WERI-Rb-1 (cell line): ENCODE measurements at regions not wholly inside any gene's neighbourhood (a gene's known extent, or its start where the extent isn't known, plus 50 kb on each side); places are given as distances from the start of the nearest gene placed in this dataset.

Experiments
- DNase-seq: peaks from one replicate; pipeline ENCODE4 v3.0.0-alpha.2; 2020
- H3K27ac ChIP-seq: fragments of 250-450 bp; sonication (Bioruptor Pico); 2 replicates; pipeline ENCODE4 v1.5.1; 2020; ENCODE audit warnings: mild to moderate bottlenecking, moderate library complexity
- H3K27me3 ChIP-seq: fragments of 250-450 bp; sonication (Bioruptor Pico); 2 replicates; pipeline ENCODE4 v1.5.1; 2021; ENCODE audit warnings: mild to moderate bottlenecking, low read depth, moderate library complexity; ENCODE audit not compliant: insufficient read depth, severe bottlenecking
- H3K36me3 ChIP-seq: fragments of 250-450 bp; sonication (Bioruptor Pico); 2 replicates; pipeline ENCODE4 v1.5.1; 2020; ENCODE audit warnings: mild to moderate bottlenecking, moderate library complexity
- H3K4me3 ChIP-seq: 2 replicates; pipeline ENCODE4 v1.5.1; 2011; ENCODE audit warnings: low read depth, mild to moderate bottlenecking, control low read depth, low read length
- H3K9me3 ChIP-seq: fragments of 250-450 bp; sonication (Bioruptor Pico); 2 replicates; pipeline ENCODE4 v1.5.1; 2021; ENCODE audit warnings: mild to moderate bottlenecking, moderate library complexity; ENCODE audit not compliant: severe bottlenecking
- CTCF ChIP-seq: IDR thresholded peaks from 2 replicates; pipeline ENCODE4 v1.5.1; 2011; ENCODE audit warnings: low read depth, mild to moderate bottlenecking, control low read depth, inconsistent platforms, low read length

- Histone ChIP-seq H3K9me3 (no peaks in the 10 kb centered on the region), H3K27ac (no peak overlapping the region), H3K36me3 (no peaks in the 10 kb centered on the region), H3K4me3 (no peak overlapping the region), H3K27me3 (no peaks in the 10 kb centered on the region)
- TF ChIP-seq CTCF = no peak
- DNase-seq = no peak
Measured at GRCh38 chr18:65235966-65236624, 514.7 kb upstream of the CDH7 start.

GRCh38 chr18:65230311-65230710, 520.5 kb upstream of the CDH7 start:
- no peaks in the 10 kb centered on the region for H3K36me3 ChIP-seq
- DNase-seq = no peak
- no peaks in the 10 kb centered on the region for H3K27me3 ChIP-seq
- no peaks in the 10 kb centered on the region for H3K9me3 ChIP-seq
- no peak overlapping the region for H3K27ac ChIP-seq
- no peak for TF ChIP-seq CTCF
- no peak overlapping the region for H3K4me3 ChIP-seq

- H3K9me3 ChIP-seq = no peaks in the 10 kb centered on the region
- TF ChIP-seq CTCF = no peak
- no peak overlapping the region for H3K27ac ChIP-seq
- no peaks in the 10 kb centered on the region for H3K36me3 ChIP-seq
- no peak for DNase-seq
- H3K4me3 ChIP-seq = no peak overlapping the region
- H3K27me3 ChIP-seq = no peaks in the 10 kb centered on the region
Measured at GRCh38 chr18:65227970-65228369, 522.8 kb upstream of the CDH7 start.

- Histone ChIP-seq H3K27ac (no peak overlapping the region), H3K9me3 (no peaks in the 10 kb centered on the region), H3K4me3 (no peak overlapping the region), H3K27me3 (no peaks in the 10 kb centered on the region), H3K36me3 (no peaks in the 10 kb centered on the region)
- TF ChIP-seq CTCF = no peak
- DNase-seq = no peak
Measured at GRCh38 chr18:65221736-65222135, 529.1 kb upstream of the CDH7 start.

GRCh38 chr18:65221115-65221514, 529.7 kb upstream of the CDH7 start:
- H3K9me3 ChIP-seq = no peaks in the 10 kb centered on the region
- DNase-seq = no peak
- no peaks in the 10 kb centered on the region for H3K27me3 ChIP-seq
- no peaks in the 10 kb centered on the region for H3K36me3 ChIP-seq
- no peak overlapping the region for H3K27ac ChIP-seq
- H3K4me3 ChIP-seq = no peak overlapping the region
- TF ChIP-seq CTCF = no peak

- DNase-seq = no peak
- no peak overlapping the region for H3K27ac ChIP-seq
- no peak overlapping the region for H3K4me3 ChIP-seq
Measured at GRCh38 chr18:65215865-65216466, 534.8 kb upstream of the CDH7 start.

More at GRCh38 chr18:65215865-65216466, 534.8 kb upstream of the CDH7 start:
- Histone ChIP-seq H3K36me3 (no peaks in the 10 kb centered on the region), H3K9me3 (no peaks in the 10 kb centered on the region), H3K27me3 (no peaks in the 10 kb centered on the region)
- TF ChIP-seq CTCF = no peak
